HCT116 (cell line): ENCODE measurements at regions not wholly inside any gene's neighbourhood (a gene's known extent, or its start where the extent isn't known, plus 50 kb on each side); places are given as distances from the start of the nearest gene placed in this dataset.

Source experiments
- ATAC-seq: fragments of 200-7000 bp; cut with Tn5 transposase; 2 replicates; pipeline ENCODE4 v1.9.1; 2020; ENCODE audit warnings: mild to moderate bottlenecking, moderate library complexity
- BruUV-seq: library from RNA; stranded (reverse); fragments of 400-500 nt; replicated peaks from 2 replicates; lab custom pipeline; 2021; lab: Mats Ljungman, UMichigan
- CTCF ChIA-PET: fragments of 300-600 bp; sonication (Branson Sonifier 250); formaldehyde crosslinking; loops from one replicate; lab custom pipeline; 2021; ENCODE audit warnings: antibody characterized with exemption; lab: Charles Lee
- POLR2A ChIA-PET: fragments of 300-600, 350-600 bp; sonication (Branson Sonifier 250); formaldehyde crosslinking; loops from one replicate; lab custom pipeline; 2021; ENCODE audit warnings: antibody characterized with exemption; lab: Charles Lee
- RAD21 ChIA-PET, 2 experiments: fragments of 300-600 bp; sonication (Branson Sonifier 250); formaldehyde crosslinking; loops; one replicate each; lab custom pipeline; 2023; ENCODE audit warnings: low total read pairs in 2 of 2; ENCODE audit not compliant: uncharacterized antibody in 2 of 2, unreplicated experiment in 2 of 2, low non-redundant PET in 1 of 2; lab: Charles Lee
- DNase-seq: peaks from one replicate; pipeline ENCODE4 v3.0.0-alpha.2; 2010; ENCODE audit warnings: low read depth, low spot score
- H2AFZ ChIP-seq: fragments of 200-600 bp; shearing (Covaris generic), sonication (generic); 2 replicates; pipeline ENCODE4 v1.6.1; 2017; ENCODE audit warnings: low read depth, mixed run types, mixed read lengths, antibody characterized with exemption, low read length; ENCODE audit not compliant: poor library complexity, severe bottlenecking
- H3K27ac ChIP-seq: 2 replicates; pipeline ENCODE4 v1.5.1; 2012; ENCODE audit warnings: low read depth, low read length
- H3K27me3 ChIP-seq: fragments of 200-600 bp; sonication (generic); 2 replicates; pipeline ENCODE4 v1.6.1; 2016; ENCODE audit warnings: mixed run types, low read length, mixed read lengths; ENCODE audit not compliant: insufficient read depth
- H3K36me3 ChIP-seq, 2 experiments: fragments of 200-500 bp in 1 of 2; fragments of 200-600 bp in 1 of 2; sonication (Bioruptor generic) in 1 of 2; sonication (generic) in 1 of 2; 2 replicates each; pipeline versions ENCODE4 v1.5.1 to v1.6.1; 2014 to 2016; ENCODE audit warnings: low read length in 2 of 2, inconsistent platforms in 1 of 2, mixed read lengths in 1 of 2, mixed run types in 1 of 2; ENCODE audit not compliant: insufficient read depth in 2 of 2, control insufficient read depth in 1 of 2
- H3K4me1 ChIP-seq, 2 experiments: fragments of 200-600 bp in 1 of 2; sonication (generic) in 1 of 2; 2 replicates each; pipeline versions ENCODE4 v1.5.1 to v1.6.1; 2012 to 2017; ENCODE audit warnings: low read length in 2 of 2, inconsistent platforms in 1 of 2, mild to moderate bottlenecking in 1 of 2, mixed read lengths in 1 of 2, mixed run types in 1 of 2, moderate library complexity in 1 of 2; ENCODE audit not compliant: insufficient read depth in 2 of 2, control insufficient read depth in 1 of 2
- H3K4me2 ChIP-seq: fragments of 200-600 bp; sonication (generic); 2 replicates; pipeline ENCODE4 v1.6.1; 2017; ENCODE audit warnings: mixed run types, low read length, mixed read lengths
- H3K4me3 ChIP-seq, 2 experiments: fragments of 200-600 bp in 1 of 2; sonication (generic) in 1 of 2; replicated peaks in 1 of 2; 2 replicates each; pipeline ENCODE4 v1.5.1; 2011 to 2016; ENCODE audit warnings: low read length in 2 of 2, control low read depth in 1 of 2, low read depth in 1 of 2, mild to moderate bottlenecking in 1 of 2, mixed read lengths in 1 of 2, mixed run types in 1 of 2
- H3K79me2 ChIP-seq: fragments of 200-600 bp; sonication (generic); 2 replicates; pipeline ENCODE4 v1.6.1; 2017; ENCODE audit warnings: mild to moderate bottlenecking, mixed run types, low read length, moderate library complexity, mixed read lengths; ENCODE audit not compliant: insufficient read depth
- H3K9ac ChIP-seq: fragments of 200-600 bp; sonication (generic); 2 replicates; pipeline ENCODE4 v1.6.1; 2016; ENCODE audit warnings: low read length, mixed read lengths
- H3K9me2 ChIP-seq: fragments of 200-600 bp; sonication (generic), shearing (Covaris generic); 2 replicates; pipeline ENCODE4 v1.6.1; 2017; ENCODE audit warnings: mixed run types, mild to moderate bottlenecking, moderate library complexity; ENCODE audit not compliant: insufficient read depth
- H3K9me3 ChIP-seq, 2 experiments: fragments of 200-500 bp in 1 of 2; fragments of 200-600 bp in 1 of 2; sonication (Bioruptor generic) in 1 of 2; sonication (generic) in 1 of 2; 2 replicates each; pipeline ENCODE4 v1.6.1; 2014 to 2017; ENCODE audit warnings: low read length in 2 of 2, mixed read lengths in 2 of 2, inconsistent platforms in 1 of 2, low read depth in 1 of 2, mild to moderate bottlenecking in 1 of 2, mixed run types in 1 of 2, moderate library complexity in 1 of 2; ENCODE audit not compliant: control insufficient read depth in 1 of 2, insufficient read depth in 1 of 2
- H4K20me1 ChIP-seq: fragments of 200-600 bp; sonication (generic), shearing (Covaris generic); 2 replicates; pipeline ENCODE4 v1.6.1; 2017; ENCODE audit warnings: mixed run types, mild to moderate bottlenecking, moderate library complexity; ENCODE audit not compliant: insufficient read depth
- CBX3 ChIP-seq: IDR thresholded peaks from 2 replicates; pipeline ENCODE4 v1.6.1; 2012; ENCODE audit warnings: low read depth
- EGR1 ChIP-seq: IDR thresholded peaks from 2 replicates; pipeline ENCODE4 v1.6.1; 2012; ENCODE audit warnings: low read depth
- MAX ChIP-seq: IDR thresholded peaks from 2 replicates; pipeline ENCODE4 v1.6.1; 2012
- SRF ChIP-seq: IDR thresholded peaks from 2 replicates; pipeline ENCODE4 v1.6.1; 2012; ENCODE audit warnings: low read depth
- TCF7L2 ChIP-seq: IDR thresholded peaks from 2 replicates; pipeline ENCODE4 v1.7.0; 2011; ENCODE audit warnings: borderline replicate concordance, inconsistent platforms; ENCODE audit not compliant: insufficient read depth, insufficient read length; ENCODE audit errors: extremely low read depth
- intact Hi-C: fragments of 100-400 bp; cut with micrococcal nuclease; formaldehyde crosslinking; loops from 2 replicates; pipeline ENCODE4 v1.10.0; 2022
- TF ChIP-seq, protein P1 (sequence below): IDR thresholded peaks from 2 replicates; pipeline ENCODE4 v1.6.1; 2012; ENCODE audit warnings: low read depth
- TF ChIP-seq, protein P2 (sequence below), 3 experiments: fragments of 200-600 bp in 1 of 3; sonication (generic) in 1 of 3; IDR thresholded peaks in 2 of 3; conservative IDR thresholded peaks in 1 of 3; 2 replicates each; pipeline ENCODE4 v1.5.1; 2012 to 2017; ENCODE audit warnings: low read depth in 2 of 3, low read length in 2 of 3, antibody characterized with exemption in 1 of 3, borderline replicate concordance in 1 of 3, control low read depth in 1 of 3, mild to moderate bottlenecking in 1 of 3, mixed read lengths in 1 of 3, mixed run types in 1 of 3, moderate library complexity in 1 of 3; ENCODE audit not compliant: insufficient read depth in 1 of 3

DNA sequence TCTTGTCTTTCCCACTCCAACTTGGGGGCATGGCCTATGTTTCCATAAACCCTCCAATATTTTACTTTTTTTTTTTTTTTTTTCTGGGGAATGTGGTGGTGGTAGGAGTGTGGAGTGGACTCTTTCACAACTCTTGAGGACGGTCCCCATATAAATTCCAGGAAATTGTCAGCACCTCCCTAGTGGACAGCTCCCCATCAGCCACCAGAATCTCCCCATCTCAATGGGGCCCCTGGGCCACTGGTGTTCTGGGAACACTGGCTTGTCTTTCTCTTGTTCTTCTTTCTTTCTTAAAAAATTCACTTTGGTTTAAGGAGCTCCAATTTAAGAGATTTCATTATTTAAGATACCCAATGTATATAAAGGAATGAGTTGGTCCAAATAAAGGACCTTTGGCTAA lies 74.1 kb downstream of the ADM start:
- H4K20me1 ChIP-seq: no peaks in the 10 kb centered on the region
- H2AFZ ChIP-seq: no peak overlapping the region
- TF ChIP-seq, protein P1, sequence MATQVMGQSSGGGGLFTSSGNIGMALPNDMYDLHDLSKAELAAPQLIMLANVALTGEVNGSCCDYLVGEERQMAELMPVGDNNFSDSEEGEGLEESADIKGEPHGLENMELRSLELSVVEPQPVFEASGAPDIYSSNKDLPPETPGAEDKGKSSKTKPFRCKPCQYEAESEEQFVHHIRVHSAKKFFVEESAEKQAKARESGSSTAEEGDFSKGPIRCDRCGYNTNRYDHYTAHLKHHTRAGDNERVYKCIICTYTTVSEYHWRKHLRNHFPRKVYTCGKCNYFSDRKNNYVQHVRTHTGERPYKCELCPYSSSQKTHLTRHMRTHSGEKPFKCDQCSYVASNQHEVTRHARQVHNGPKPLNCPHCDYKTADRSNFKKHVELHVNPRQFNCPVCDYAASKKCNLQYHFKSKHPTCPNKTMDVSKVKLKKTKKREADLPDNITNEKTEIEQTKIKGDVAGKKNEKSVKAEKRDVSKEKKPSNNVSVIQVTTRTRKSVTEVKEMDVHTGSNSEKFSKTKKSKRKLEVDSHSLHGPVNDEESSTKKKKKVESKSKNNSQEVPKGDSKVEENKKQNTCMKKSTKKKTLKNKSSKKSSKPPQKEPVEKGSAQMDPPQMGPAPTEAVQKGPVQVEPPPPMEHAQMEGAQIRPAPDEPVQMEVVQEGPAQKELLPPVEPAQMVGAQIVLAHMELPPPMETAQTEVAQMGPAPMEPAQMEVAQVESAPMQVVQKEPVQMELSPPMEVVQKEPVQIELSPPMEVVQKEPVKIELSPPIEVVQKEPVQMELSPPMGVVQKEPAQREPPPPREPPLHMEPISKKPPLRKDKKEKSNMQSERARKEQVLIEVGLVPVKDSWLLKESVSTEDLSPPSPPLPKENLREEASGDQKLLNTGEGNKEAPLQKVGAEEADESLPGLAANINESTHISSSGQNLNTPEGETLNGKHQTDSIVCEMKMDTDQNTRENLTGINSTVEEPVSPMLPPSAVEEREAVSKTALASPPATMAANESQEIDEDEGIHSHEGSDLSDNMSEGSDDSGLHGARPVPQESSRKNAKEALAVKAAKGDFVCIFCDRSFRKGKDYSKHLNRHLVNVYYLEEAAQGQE: peak; percentile 88
- TF ChIP-seq CBX3 (no peak), TCF7L2 (no peak), MAX (no peak), EGR1 (no peak), SRF (no peak)
- TF ChIP-seq, protein P2, sequence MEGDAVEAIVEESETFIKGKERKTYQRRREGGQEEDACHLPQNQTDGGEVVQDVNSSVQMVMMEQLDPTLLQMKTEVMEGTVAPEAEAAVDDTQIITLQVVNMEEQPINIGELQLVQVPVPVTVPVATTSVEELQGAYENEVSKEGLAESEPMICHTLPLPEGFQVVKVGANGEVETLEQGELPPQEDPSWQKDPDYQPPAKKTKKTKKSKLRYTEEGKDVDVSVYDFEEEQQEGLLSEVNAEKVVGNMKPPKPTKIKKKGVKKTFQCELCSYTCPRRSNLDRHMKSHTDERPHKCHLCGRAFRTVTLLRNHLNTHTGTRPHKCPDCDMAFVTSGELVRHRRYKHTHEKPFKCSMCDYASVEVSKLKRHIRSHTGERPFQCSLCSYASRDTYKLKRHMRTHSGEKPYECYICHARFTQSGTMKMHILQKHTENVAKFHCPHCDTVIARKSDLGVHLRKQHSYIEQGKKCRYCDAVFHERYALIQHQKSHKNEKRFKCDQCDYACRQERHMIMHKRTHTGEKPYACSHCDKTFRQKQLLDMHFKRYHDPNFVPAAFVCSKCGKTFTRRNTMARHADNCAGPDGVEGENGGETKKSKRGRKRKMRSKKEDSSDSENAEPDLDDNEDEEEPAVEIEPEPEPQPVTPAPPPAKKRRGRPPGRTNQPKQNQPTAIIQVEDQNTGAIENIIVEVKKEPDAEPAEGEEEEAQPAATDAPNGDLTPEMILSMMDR (IDR thresholded peaks at IDR 0.05 in 2 of 3, conservative IDR thresholded peaks at IDR 0.05 in 1 of 3; ENCODE audit: borderline replicate concordance in 1 of 3, insufficient read depth in 1 of 3, low read depth in 2 of 3, low read length in 2 of 3): no peak
- no peak overlapping the region for H3K27ac ChIP-seq
- peaks cover 3 to 18% of the 10 kb centered on the region in 2 experiments; a peak in 3 of 4 replicates for H3K4me1 ChIP-seq
- ATAC-seq (no peak), DNase-seq (no peak)
- ChIA-PET CTCF (interaction anchor here (0.6 to 2.2 kb wide), 2 partner anchors 12 to 24 kb away, joined by 3 to 10 read pairs; no protein-coding TSS in a partner anchor), POLR2A (interaction anchor here (0.6 kb wide), 1 partner anchor 19 kb away, joined by 4 read pairs; no protein-coding TSS in a partner anchor), RAD21 (no interaction called here)
- intact Hi-C loops: no loop called here
- H3K27me3 ChIP-seq: no peaks in the 10 kb centered on the region
- H3K4me2 ChIP-seq: no peak overlapping the region
- no peaks in the 10 kb centered on the region for H3K79me2 ChIP-seq
- H3K4me3 ChIP-seq: no peak overlapping the region
- H3K9ac ChIP-seq: no peak overlapping the region
- H3K36me3 ChIP-seq: no peaks in the 10 kb centered on the region
- H3K9me2 ChIP-seq: no peaks in the 10 kb centered on the region
- no TSS peak for BruUV-seq
- H3K9me3 ChIP-seq: no peaks in the 10 kb centered on the region
